ENCODE measurements at regions not wholly inside any gene's neighbourhood (a gene's known extent, or its start where the extent isn't known, plus 50 kb on each side); places are given as distances from the start of the nearest gene placed in this dataset.

DNA sequence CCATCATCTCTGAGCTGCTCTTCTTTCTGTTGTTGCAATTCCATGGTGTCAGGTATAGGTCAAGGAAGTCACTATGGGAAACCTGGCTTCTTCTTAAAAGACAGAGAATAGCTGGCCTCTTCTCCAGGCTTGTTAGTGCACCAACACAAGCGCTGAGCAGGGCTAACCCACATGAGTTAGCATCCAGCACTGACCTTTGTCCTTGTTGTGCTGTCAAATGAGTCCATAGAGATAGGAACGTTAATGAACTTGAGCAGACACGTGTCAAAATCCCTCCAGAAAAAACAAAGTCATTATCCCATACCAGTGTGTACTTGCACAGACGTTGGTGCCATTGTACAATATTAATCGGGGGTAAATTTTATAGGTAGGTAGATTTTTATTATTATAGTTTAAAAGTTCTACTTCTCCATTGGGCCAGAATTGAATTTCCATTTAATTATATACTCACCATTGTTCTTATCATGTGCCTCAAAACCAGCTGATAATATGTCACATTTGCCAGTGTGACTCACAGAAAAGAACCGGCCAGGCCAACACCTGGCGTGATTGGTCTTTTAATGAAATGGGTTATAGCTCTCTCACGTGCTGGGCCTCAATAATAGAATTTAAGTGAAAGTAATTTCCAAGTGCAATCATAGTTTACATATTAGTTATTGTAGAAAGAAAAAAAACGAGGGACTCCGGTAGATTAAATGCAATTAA, 468.8 kb upstream of the MGMT start:
- TF ChIP-seq, protein P1, sequence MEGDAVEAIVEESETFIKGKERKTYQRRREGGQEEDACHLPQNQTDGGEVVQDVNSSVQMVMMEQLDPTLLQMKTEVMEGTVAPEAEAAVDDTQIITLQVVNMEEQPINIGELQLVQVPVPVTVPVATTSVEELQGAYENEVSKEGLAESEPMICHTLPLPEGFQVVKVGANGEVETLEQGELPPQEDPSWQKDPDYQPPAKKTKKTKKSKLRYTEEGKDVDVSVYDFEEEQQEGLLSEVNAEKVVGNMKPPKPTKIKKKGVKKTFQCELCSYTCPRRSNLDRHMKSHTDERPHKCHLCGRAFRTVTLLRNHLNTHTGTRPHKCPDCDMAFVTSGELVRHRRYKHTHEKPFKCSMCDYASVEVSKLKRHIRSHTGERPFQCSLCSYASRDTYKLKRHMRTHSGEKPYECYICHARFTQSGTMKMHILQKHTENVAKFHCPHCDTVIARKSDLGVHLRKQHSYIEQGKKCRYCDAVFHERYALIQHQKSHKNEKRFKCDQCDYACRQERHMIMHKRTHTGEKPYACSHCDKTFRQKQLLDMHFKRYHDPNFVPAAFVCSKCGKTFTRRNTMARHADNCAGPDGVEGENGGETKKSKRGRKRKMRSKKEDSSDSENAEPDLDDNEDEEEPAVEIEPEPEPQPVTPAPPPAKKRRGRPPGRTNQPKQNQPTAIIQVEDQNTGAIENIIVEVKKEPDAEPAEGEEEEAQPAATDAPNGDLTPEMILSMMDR (IDR thresholded peaks at IDR 0.05; ENCODE audit: low read depth, low read length, poor library complexity, severe bottlenecking), result no peak
- TF ChIP-seq EZH2phosphoT487 (IDR thresholded peaks at IDR 0.05; ENCODE audit: borderline replicate concordance, low read length), result no peak

All from DOHH2 (cell line).